ENCODE measurements at regions not wholly inside any gene's neighbourhood (a gene's known extent, or its start where the extent isn't known, plus 50 kb on each side); places are given as distances from the start of the nearest gene placed in this dataset.

DNA sequence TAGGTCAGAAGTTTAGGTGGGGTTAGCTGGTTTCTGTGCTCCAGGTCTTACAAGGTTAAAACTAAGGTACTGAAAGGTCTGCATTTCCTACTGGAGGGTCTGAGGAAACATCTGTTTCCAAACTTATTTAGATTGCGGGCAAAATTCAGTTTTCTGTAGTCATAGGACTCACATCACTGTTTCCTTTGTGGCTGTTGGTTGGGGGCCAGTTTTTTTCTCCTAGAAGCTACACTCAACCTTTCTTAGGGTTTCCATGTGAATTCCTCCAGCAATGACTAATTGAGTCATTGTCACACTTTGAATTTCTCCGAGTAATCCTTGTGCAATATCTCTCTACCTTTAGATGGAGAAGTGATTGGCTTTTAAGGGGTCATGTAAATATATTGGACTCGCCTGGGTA is 773.4 kb upstream of the SLITRK1 start:
- WGBS, 5 donors, result 16 to 29% (median 22%) methylated on average over 3 of the region's 3 CpGs
- Histone ChIP-seq H3K4me1 (no peaks in the 10 kb centered on the region), H3K4me3 (no peak overlapping the region), H3K9me3 (no peaks in the 10 kb centered on the region), H3K36me3 (no peaks in the 10 kb centered on the region), H3K27me3 (replicated peaks in 1 of 7) (no peaks in the 10 kb centered on the region), H3K27ac (no peak overlapping the region)
- intact Hi-C loops (cut with DNase I; ENCODE audit: low total_unique reads), result no loop called here
- no peak for DNase-seq
- TF ChIP-seq, protein P1, sequence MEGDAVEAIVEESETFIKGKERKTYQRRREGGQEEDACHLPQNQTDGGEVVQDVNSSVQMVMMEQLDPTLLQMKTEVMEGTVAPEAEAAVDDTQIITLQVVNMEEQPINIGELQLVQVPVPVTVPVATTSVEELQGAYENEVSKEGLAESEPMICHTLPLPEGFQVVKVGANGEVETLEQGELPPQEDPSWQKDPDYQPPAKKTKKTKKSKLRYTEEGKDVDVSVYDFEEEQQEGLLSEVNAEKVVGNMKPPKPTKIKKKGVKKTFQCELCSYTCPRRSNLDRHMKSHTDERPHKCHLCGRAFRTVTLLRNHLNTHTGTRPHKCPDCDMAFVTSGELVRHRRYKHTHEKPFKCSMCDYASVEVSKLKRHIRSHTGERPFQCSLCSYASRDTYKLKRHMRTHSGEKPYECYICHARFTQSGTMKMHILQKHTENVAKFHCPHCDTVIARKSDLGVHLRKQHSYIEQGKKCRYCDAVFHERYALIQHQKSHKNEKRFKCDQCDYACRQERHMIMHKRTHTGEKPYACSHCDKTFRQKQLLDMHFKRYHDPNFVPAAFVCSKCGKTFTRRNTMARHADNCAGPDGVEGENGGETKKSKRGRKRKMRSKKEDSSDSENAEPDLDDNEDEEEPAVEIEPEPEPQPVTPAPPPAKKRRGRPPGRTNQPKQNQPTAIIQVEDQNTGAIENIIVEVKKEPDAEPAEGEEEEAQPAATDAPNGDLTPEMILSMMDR (IDR thresholded peaks at IDR 0.05 in 8 of 11, conservative IDR thresholded peaks at IDR 0.05 in 3 of 11), result no peak

DNA sequence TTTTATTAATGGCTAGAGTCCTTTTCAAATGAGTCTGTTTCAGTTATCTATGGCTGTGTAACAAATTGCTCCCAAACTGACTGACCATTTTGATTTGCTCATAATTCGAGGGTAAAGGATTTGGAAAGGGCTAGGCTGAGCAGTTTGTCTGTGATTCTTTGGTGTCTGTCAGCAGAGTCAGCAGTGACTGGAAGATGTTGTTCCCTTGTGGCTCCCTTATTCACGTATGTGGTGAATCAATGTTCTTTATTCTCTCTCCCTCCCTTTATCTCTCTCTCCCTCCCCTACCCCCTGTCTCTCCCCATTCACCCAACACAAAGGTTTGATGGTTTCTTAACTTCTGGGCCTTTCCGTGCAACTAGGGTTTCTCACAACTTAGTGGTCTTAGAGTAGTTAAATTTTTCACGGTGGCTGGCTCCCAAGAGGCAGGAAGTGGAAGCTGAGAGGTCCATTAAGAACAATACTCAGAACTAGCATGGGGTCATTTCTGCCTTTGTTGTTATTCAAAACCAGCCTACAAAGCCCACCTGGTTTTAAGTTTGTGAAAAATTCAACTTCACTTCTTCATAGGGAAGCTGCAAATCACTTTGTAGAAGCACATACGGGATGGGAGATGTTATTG is 772.5 kb upstream of the SLITRK1 start:
- 27 to 39% (median 32%) methylated on average over 5 of the region's 5 CpGs for WGBS, 5 donors
- no peak for DNase-seq
- intact Hi-C loops (cut with DNase I; ENCODE audit: low total_unique reads), result no loop called here
- Histone ChIP-seq H3K4me3 (no peak overlapping the region), H3K9me3 (no peaks in the 10 kb centered on the region), H3K27ac (no peak overlapping the region), H3K27me3 (replicated peaks in 1 of 7) (no peaks in the 10 kb centered on the region), H3K4me1 (no peaks in the 10 kb centered on the region), H3K36me3 (no peaks in the 10 kb centered on the region)
- TF ChIP-seq POLR2A (IDR thresholded peaks at IDR 0.05) (no peak), POLR2AphosphoS5 (IDR thresholded peaks at IDR 0.05) (no peak)
- TF ChIP-seq, protein P1 (IDR thresholded peaks at IDR 0.05 in 8 of 11, conservative IDR thresholded peaks at IDR 0.05 in 3 of 11), result no peak

DNA sequence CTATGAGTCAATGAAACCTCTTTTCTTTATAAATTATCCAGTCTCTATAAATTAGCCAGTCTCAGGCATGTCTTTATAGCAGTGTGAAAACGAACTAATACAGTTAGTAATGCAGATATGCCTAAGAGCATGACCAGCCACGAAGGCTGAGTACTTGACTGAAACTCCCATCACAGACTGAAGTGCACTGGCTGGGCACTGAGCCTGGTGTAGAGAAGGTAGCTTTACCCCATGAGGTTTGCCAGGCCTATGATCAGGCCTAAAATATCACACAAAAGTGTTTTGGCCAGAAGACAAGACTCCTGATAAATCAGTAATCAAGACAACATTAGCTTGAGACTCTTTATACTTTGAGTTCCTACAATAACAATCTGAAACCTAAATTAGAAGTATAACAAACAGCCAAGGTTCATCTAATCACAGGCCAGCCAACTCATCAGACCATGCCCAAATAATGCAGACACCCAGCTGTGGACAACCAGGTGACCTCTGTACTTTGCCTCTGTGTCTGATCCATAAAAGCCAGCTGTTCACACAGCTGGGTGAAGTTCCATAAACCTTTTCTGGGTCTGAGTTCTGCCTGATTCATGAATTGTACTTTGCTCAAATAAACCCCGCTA is 771.8 kb upstream of the SLITRK1 start:
- Histone ChIP-seq H3K36me3 (no peaks in the 10 kb centered on the region), H3K27me3 (replicated peaks in 1 of 7) (no peaks in the 10 kb centered on the region), H3K4me1 (no peaks in the 10 kb centered on the region), H3K27ac (no peak overlapping the region), H3K4me3 (no peak overlapping the region), H3K9me3 (no peaks in the 10 kb centered on the region)
- WGBS, 5 donors, result 73 to 83% (median 80%) methylated on average over 3 of the region's 3 CpGs
- TF ChIP-seq POLR2A (IDR thresholded peaks at IDR 0.05) (no peak), POLR2AphosphoS5 (IDR thresholded peaks at IDR 0.05) (no peak)
- TF ChIP-seq, protein P1 (IDR thresholded peaks at IDR 0.05 in 8 of 11, conservative IDR thresholded peaks at IDR 0.05 in 3 of 11), result no peak
- DNase-seq, result no peak
- intact Hi-C loops (cut with DNase I; ENCODE audit: low total_unique reads), result no loop called here

DNA sequence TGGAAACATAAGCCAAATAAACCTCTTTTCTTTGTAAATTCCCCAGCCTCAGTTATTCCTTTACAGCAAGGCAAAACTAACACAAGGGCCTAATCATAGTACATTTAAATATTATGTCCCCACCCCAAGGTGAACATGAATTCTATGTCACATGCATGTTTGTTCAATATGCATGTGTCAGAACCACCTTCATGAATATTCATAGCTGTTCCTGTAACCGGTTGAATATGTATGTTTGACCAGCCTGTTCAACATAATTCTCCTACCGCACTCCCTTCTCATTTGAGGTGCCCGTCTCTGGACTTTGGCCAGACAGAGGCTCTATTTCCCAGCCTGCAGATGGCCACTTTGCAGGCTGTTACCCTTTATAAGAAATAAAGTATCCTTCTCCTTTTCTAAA is 769.4 kb upstream of the SLITRK1 start:
- 79 to 97% (median 80%) methylated on average over 3 of the region's 3 CpGs for WGBS, 5 donors
- no peak for TF ChIP-seq POLR2A (IDR thresholded peaks at IDR 0.05)
- no peak for TF ChIP-seq POLR2AphosphoS5 (IDR thresholded peaks at IDR 0.05)
- TF ChIP-seq, protein P1 (IDR thresholded peaks at IDR 0.05 in 8 of 11, conservative IDR thresholded peaks at IDR 0.05 in 3 of 11), result no peak
- no peaks in the 10 kb centered on the region for H3K4me1 ChIP-seq

More for the DNA sequence above, 769.4 kb upstream of the SLITRK1 start:
- DNase-seq, result no peak
- Histone ChIP-seq H3K9me3 (no peaks in the 10 kb centered on the region), H3K36me3 (no peaks in the 10 kb centered on the region), H3K4me3 (no peak overlapping the region), H3K27ac (no peak overlapping the region), H3K27me3 (replicated peaks in 1 of 7) (no peaks in the 10 kb centered on the region)
- intact Hi-C loops (cut with DNase I; ENCODE audit: low total_unique reads), result no loop called here
